Large intestine (tissue), 3 donors: ENCODE measurements at regions not wholly inside any gene's neighbourhood (a gene's known extent, or its start where the extent isn't known, plus 50 kb on each side); places are given as distances from the start of the nearest gene placed in this dataset.

Experiments
- DNase-seq, 2 donors: peaks; one replicate each; pipeline versions ENCODE4 v3.0.0 to v3.0.0-alpha.2; 2013
- H3K27ac ChIP-seq: one replicate; pipeline ENCODE4 v1.5.1; 2013; ENCODE audit warnings: low read length
- H3K27me3 ChIP-seq: 2 replicates; pipeline ENCODE4 v1.6.1; 2013; ENCODE audit warnings: low read length; ENCODE audit not compliant: control insufficient read depth, insufficient read depth
- H3K36me3 ChIP-seq: 2 replicates; pipeline ENCODE4 v1.6.1; 2013; ENCODE audit warnings: low read length; ENCODE audit not compliant: control insufficient read depth, insufficient read depth
- H3K4me1 ChIP-seq: one replicate; pipeline ENCODE4 v1.6.1; 2013; ENCODE audit warnings: low read length; ENCODE audit not compliant: control insufficient read depth, insufficient read depth
- H3K4me3 ChIP-seq: one replicate; pipeline ENCODE4 v1.5.1; 2013; ENCODE audit warnings: low read length
- H3K9me3 ChIP-seq: one replicate; pipeline ENCODE4 v1.6.1; 2013; ENCODE audit warnings: mild to moderate bottlenecking, low read depth, low read length, moderate library complexity; ENCODE audit not compliant: control insufficient read depth
- WGBS: methylation state at CpG from one replicate; pipeline ENCODE4 v1.1.5; 2013; ENCODE audit warnings: low lambda C conversion rate; ENCODE audit not compliant: insufficient coverage; 5-methylcytosine and 5-hydroxymethylcytosine counted together

DNA sequence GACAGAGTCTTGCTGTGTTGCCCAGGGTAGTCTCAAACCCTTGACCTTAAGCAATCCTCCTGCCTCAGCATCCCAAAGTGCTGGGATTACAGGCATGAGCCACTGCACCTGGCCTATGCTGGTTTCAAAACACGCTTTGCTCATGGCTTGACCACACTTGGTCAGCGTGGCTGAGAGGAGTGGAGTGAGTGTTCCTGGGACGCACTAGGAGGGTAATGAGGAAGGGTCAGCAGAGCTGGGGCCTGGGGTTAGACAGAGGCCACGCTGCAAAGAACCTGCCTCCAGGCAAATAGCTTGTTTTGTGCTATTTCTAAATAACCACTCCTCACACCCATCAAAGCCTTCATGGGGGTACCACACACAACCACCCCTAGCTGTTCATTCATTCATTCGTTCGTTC is 77.9 kb upstream of the TOX2 start:
- no peaks in the 10 kb centered on the region for H3K36me3 ChIP-seq
- no peaks in the 10 kb centered on the region for H3K4me1 ChIP-seq
- H3K27me3 ChIP-seq, result peaks cover 3% of the 10 kb centered on the region
- H3K9me3 ChIP-seq, result no peaks in the 10 kb centered on the region
- DNase-seq, result no peak
- WGBS, result no CpG with 5 or more reads among the region's 6 CpGs
- no peak overlapping the region for H3K4me3 ChIP-seq
- no peak overlapping the region for H3K27ac ChIP-seq

DNA sequence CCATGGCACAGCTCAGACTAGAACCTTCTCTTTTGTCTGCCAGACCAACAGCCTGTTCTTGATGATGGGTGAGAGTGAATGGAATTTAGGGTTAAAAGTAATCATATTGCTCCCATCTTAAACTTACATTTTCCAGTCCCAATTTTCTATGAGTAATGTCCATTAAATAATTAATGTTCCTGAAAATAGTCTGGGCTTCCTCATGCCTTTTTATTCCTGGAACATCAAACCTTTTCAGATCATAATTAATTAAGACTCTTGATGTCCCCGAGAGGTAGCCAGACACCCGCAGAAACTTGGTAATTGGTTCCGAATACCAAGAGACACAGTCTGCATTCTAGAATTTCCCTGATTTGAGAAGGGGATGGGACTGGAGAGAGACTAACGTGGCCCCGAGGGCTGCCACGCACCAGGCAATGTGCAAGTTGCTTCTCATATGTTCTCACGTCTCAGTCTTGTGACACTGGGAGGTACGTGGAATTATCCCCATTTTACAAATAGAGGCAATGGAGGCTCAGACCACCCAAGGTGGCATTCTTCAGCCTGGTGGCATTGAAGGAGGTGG is 78.6 kb upstream of the TOX2 start:
- no CpG with 5 or more reads among the region's 8 CpGs for WGBS
- Histone ChIP-seq H3K4me1 (no peaks in the 10 kb centered on the region), H3K27me3 (peaks cover 3% of the 10 kb centered on the region), H3K27ac (no peak overlapping the region), H3K9me3 (no peaks in the 10 kb centered on the region), H3K4me3 (no peak overlapping the region), H3K36me3 (no peaks in the 10 kb centered on the region)
- no peak for DNase-seq

DNA sequence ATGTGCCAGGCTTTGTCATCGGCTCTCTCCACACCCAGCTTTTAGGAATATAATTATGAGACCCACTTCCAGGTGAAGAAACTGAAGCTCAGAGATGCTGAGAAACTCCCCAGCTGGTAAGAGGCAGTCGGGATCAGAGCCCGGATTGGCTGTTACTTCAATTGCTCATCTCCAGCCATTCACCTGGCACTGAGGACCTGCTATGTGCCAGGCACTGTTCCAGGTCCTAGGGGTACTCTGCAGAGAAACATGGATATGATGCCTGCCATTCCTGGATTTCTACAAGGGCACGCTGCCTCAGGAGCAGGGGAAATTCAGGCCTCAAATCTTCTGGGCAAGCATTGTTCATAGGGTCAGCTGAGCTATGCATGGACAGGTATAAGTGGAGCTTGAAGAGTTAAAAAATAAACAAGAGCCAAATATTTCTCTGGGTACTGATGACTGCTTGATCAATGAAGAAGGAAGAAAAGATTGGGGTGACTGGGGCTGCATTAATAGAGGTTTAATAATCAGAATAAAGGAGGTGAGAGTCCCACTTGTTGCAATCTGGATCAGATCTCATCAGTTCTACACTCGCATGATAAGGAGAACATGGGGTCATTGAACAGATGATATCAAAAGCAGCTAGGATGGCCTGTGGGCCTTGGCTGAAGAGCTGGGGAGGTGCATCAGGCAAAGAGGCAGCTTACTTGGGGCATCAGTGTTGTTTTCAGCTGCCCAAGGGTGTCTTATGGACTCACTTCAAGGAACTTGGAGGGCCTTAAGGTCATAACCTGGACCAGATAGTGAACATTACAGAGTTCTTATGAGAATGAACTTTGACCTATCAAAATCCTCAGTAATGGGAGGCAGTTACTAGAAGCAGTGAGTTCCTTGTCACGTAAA is 80.9 kb upstream of the TOX2 start:
- peaks cover 3% of the 10 kb centered on the region for H3K27me3 ChIP-seq
- no CpG with 5 or more reads among the region's 6 CpGs for WGBS
- DNase-seq, result no peak

DNA sequence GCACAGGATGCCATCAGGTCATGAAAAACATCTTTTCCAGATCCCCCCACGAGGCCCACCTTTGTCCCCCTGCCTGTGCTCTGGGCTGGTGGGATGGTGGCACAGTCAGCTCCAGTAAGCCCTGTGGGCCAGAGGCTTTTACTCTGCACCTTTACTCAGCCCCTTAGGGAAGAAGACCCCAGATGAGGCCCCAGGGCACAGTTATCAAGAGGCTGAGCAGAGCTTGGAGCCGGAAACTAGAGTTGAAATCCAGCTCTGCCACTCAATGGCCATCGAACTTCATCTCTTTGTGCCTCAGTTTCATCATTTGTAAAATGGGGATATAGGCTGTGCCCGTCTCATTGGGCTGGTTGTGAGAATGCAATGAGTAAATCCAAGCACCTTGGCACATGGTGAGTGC is 81.7 kb upstream of the TOX2 start:
- Histone ChIP-seq H3K27me3 (peaks cover 3% of the 10 kb centered on the region), H3K4me1 (no peaks in the 10 kb centered on the region), H3K4me3 (no peak overlapping the region), H3K9me3 (no peaks in the 10 kb centered on the region), H3K27ac (no peak overlapping the region), H3K36me3 (no peaks in the 10 kb centered on the region)
- WGBS, result 100% methylated on average over 1 of the region's 4 CpGs
- DNase-seq, result no peak

More for the DNA sequence above, 80.9 kb upstream of the TOX2 start:
- Histone ChIP-seq H3K4me3 (no peak overlapping the region), H3K36me3 (no peaks in the 10 kb centered on the region), H3K9me3 (no peaks in the 10 kb centered on the region), H3K4me1 (no peaks in the 10 kb centered on the region), H3K27ac (no peak overlapping the region)

DNA sequence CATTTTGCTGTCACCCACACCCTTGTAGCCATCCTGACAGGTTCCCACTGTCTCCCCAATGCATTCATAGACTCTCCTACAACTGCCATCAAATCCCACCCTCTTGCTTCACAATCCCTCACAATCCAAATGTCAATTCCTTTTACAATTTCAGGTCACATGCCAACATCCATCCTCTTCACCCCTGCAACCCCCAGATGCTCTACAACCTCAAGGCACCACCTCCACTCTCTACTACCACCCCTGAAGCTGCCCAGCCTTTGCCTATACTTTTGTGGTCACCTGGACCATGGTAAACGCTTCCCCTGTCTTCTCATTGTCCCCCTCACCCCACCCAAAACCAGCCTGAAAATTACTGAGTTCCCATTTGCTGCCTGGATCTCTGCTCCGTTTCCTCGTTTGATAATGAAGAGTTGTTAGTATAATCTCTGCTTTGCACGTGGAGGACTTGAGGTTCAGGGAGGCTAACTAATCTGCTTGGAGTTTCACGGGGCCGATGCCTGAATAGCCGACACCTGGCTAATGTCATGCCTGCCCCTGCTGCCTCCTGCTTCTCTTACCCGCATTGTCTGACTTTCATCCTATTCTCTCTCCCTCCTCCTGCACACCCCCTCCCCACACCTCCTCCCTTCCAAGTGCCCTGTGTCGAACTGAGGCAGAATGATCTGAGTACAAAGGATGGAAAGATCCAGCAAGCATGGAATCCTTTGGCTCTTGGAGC is 82.4 kb upstream of the TOX2 start:
- Histone ChIP-seq H3K36me3 (no peaks in the 10 kb centered on the region), H3K4me3 (no peak overlapping the region), H3K4me1 (no peaks in the 10 kb centered on the region), H3K9me3 (no peaks in the 10 kb centered on the region), H3K27me3 (peaks cover 3% of the 10 kb centered on the region), H3K27ac (no peak overlapping the region)
- no peak for DNase-seq
- 49% methylated on average over 4 of the region's 9 CpGs for WGBS

DNA sequence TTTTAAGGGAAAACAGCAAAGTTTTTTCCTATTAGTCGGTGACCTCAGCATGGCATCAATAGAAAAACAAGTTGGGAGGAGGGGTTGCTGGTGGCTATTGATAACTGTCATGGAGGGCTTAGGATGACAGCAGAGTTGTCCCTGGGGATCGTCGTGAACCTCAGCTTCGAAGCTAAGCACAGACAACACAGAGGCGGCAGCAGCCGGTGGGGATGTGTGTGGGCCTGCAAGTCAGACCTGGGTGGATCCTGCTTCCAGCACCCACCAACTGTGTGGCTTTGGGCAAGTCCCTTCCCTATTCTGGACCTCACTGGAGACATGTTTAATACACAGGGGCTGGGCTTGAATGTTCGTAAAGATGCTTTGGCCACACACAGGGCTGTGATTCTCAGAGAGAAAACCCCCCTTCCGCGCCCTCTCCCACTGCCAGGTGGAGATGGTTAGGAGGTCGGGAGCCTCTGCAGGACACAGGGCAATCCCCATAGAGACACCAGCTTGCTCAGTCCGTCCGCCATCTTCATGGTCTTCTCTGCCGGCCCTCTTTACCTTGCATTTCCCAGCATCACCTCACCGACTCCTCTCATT is 83.1 kb upstream of the TOX2 start:
- WGBS, result 80% methylated on average over 2 of the region's 14 CpGs
- no peak for DNase-seq
- Histone ChIP-seq H3K9me3 (no peaks in the 10 kb centered on the region), H3K27me3 (peaks cover 3% of the 10 kb centered on the region), H3K4me3 (no peak overlapping the region), H3K36me3 (no peaks in the 10 kb centered on the region), H3K4me1 (no peaks in the 10 kb centered on the region), H3K27ac (no peak overlapping the region)

DNA sequence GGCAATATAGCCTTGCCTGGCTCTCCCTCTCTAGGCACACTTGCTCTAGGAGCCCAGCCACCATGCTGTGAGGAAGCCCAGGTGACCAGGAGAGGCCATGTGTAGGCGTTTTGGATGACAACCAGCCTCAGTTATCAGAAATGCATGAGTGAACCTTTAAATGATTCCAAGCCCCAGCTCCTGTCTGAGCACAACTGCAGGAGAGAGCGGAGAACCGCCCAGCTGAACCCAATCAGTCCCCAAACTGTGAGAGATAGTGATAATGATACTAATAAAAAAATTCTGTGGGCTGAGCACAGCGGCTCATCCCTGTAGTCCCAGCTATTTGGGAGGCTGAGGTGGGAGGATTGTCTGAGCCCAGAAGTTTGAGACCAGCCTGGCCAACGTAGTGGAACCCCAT is 83.8 kb upstream of the TOX2 start:
- H3K4me3 ChIP-seq, result no peak overlapping the region
- no peaks in the 10 kb centered on the region for H3K36me3 ChIP-seq
- no peak for DNase-seq
- no peak overlapping the region for H3K27ac ChIP-seq
- no peaks in the 10 kb centered on the region for H3K4me1 ChIP-seq
- peaks cover 3% of the 10 kb centered on the region for H3K27me3 ChIP-seq
- H3K9me3 ChIP-seq, result no peaks in the 10 kb centered on the region
- no CpG with 5 or more reads among the region's 5 CpGs for WGBS

DNA sequence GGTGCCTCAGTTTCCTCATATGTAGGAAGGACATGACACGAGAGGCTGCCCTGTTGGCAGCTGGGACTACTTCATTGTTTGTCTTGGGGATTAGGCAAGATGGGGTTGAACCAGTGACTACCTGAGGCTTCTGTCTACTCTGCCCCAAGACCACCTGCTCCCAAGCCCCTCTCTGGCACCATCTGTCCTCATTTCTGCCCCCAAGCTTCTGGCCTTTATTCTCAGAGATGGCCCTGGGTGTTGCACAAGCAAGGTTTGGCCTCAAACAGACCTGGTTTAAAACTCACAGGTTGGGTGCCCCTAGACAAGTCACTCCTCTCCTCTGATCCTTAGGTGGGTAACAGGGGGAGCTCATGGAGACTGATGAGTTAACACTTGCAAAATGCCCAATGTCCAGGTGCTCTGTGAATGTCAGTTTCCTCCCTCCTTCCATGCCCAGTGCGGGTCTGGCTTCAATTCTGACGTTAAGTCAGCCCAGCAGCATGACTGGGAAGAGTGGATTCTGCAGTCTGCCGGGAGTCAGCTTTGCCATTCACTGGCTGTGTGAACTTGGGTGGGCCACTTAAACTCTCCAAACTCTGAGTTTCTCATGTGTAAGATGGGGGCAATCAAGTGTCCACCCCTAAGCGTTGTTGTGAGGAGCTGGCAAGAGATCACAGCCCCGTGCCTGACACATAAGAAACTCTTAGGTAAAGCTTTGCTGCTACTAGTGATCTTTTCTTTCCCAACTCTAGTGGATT is 84.5 kb upstream of the TOX2 start:
- H3K4me1 ChIP-seq, result no peaks in the 10 kb centered on the region
- no peaks in the 10 kb centered on the region for H3K9me3 ChIP-seq
- no peaks in the 10 kb centered on the region for H3K36me3 ChIP-seq
- H3K27me3 ChIP-seq, result peaks cover 3% of the 10 kb centered on the region
- no peak overlapping the region for H3K4me3 ChIP-seq
- no CpG with 5 or more reads among the region's 6 CpGs for WGBS
- no peak for DNase-seq
- no peak overlapping the region for H3K27ac ChIP-seq

DNA sequence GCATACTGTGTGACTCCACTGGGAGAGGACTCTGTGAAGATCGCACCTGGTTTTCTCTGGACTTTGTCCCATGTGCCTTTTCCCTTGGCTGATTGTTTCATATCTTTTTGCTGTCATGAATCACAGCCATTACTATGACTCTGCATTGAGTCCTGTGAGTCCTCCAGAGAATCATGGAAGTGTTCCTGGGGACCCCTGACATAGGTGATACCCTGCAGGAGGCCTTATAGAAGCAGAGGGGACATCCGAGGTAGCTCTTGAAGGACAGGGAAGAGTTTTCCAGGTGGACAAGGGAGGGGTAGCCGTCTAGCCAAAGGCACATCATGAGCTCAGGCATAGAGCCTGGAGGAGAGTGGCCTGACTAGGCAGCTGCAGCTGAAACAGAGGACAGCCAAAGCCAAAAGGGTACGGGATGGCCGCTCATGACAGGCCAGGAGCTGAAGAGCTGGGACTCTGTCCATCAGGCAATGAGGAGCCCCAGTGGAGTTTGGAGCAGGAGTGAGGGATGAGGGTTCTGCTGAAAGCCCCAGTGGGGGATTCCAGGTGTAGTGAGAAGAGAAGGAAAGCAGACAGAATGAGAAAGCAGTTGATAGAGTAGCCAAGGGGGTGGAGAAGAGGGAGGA is 86.6 kb upstream of the TOX2 start:
- Histone ChIP-seq H3K4me3 (no peak overlapping the region), H3K9me3 (no peaks in the 10 kb centered on the region), H3K4me1 (no peaks in the 10 kb centered on the region), H3K36me3 (no peaks in the 10 kb centered on the region), H3K27ac (no peak overlapping the region), H3K27me3 (peaks cover 3% of the 10 kb centered on the region)
- no CpG with 5 or more reads among the region's 5 CpGs for WGBS
- no peak for DNase-seq
